ENCODE measurements at regions not wholly inside any gene's neighbourhood (a gene's known extent, or its start where the extent isn't known, plus 50 kb on each side); places are given as distances from the start of the nearest gene placed in this dataset.

- Histone ChIP-seq H4K91ac (replicated peaks; ENCODE audit: insufficient read length, low read length) (no peak overlapping the region), H3K4ac (replicated peaks; ENCODE audit: insufficient read length, low read depth, low read length) (no peak overlapping the region), H3K18ac (ENCODE audit: extremely low read depth, low read length) (no peak overlapping the region), H2AK5ac (ENCODE audit: low read depth, low read length) (no peak overlapping the region), H3K14ac (ENCODE audit: insufficient read length) (no peak overlapping the region), H2BK20ac (ENCODE audit: low read length) (no peak overlapping the region), H3K4me1 (replicated peaks in 1 of 4; ENCODE audit: control insufficient read depth in 3 of 4, insufficient read depth in 4 of 4, low read length in 3 of 4) (no peaks in the 10 kb centered on the region), H2BK5ac (ENCODE audit: low read depth, low read length) (no peak overlapping the region), H3K4me2 (ENCODE audit: insufficient read depth in 1 of 2, low read depth in 2 of 2, low read length in 2 of 2) (no peak overlapping the region), H3K23ac (ENCODE audit: insufficient read length) (no peak overlapping the region), H3K23me2 (ENCODE audit: low read depth, low read length) (no peaks in the 10 kb centered on the region), H3K9me3 (ENCODE audit: insufficient read depth in 2 of 2, low read depth in 1 of 2, low read length in 1 of 2) (no peaks in the 10 kb centered on the region), H2BK12ac (ENCODE audit: low read depth, low read length) (no peak overlapping the region), H2AFZ (ENCODE audit: low read length) (no peak overlapping the region; the same call in 1 of the 2 replicates), H4K20me1 (replicated peaks in 1 of 2; ENCODE audit: control insufficient read depth in 1 of 2, insufficient read depth in 2 of 2, low read length in 2 of 2) (no peaks in the 10 kb centered on the region), H3K79me1 (ENCODE audit: low read depth, low read length) (no peaks in the 10 kb centered on the region), H3K27ac (ENCODE audit: low read depth, low read length) (no peak overlapping the region), H4K8ac (ENCODE audit: extremely low read depth, insufficient read depth, low read length) (no peak overlapping the region), H2BK15ac (ENCODE audit: low read length) (no peak overlapping the region), H3K79me2 (ENCODE audit: control insufficient read depth in 1 of 2, insufficient read depth in 2 of 2, low read length in 2 of 2) (no peaks in the 10 kb centered on the region), H4K5ac (ENCODE audit: insufficient read length, low read depth, low read length) (no peak overlapping the region), H3K9ac (replicated peaks in 1 of 4; ENCODE audit: extremely low read depth in 1 of 4, low read depth in 3 of 4, low read length in 3 of 4) (no peak overlapping the region), H3K4me3 (ENCODE audit: extremely low read depth in 1 of 4, insufficient read depth in 2 of 4, low read depth in 3 of 4, low read length in 4 of 4) (no peak overlapping the region), H3K36me3 (ENCODE audit: control insufficient read depth in 2 of 4, insufficient read depth in 4 of 4, low read length in 3 of 4) (no peaks in the 10 kb centered on the region), H2BK120ac (replicated peaks; ENCODE audit: low read depth, low read length) (no peak overlapping the region), H3K27me3 (replicated peaks in 1 of 4; ENCODE audit: control insufficient read depth in 3 of 4, extremely low read depth in 1 of 4, insufficient read depth in 3 of 4, low read length in 3 of 4) (no peaks in the 10 kb centered on the region), H3K56ac (replicated peaks; ENCODE audit: insufficient read length, low read depth, low read length) (no peak overlapping the region)
- CTCF ChIA-PET (ENCODE audit: partially characterized antibody), result interaction anchor here (0.6 to 1.8 kb wide), 2 partner anchors 9 to 97 kb away, joined by 3 to 8 read pairs; no protein-coding TSS in a partner anchor
- 82% methylated on average over 5 of the region's 5 CpGs; no CpG with 5 or more reads in 1 of the 2 experiments for WGBS, 2 experiments (ENCODE audit: extremely low coverage in 1 of 2, insufficient coverage in 1 of 2, insufficient read length in 1 of 2, insufficient replicate concordance in 2 of 2, low coverage in 1 of 2, low lambda C conversion rate in 2 of 2, missing lambda C conversion rate in 1 of 2)
- FAIRE-seq (no peak), DNase-seq (ENCODE audit: low read depth in 1 of 2, low spot score in 2 of 2) (no peak)
- POLR2A ChIA-PET (ENCODE audit: partially characterized antibody), result no interaction called here
- no peak for TF ChIP-seq MAX (IDR thresholded peaks at IDR 0.05)
- TF ChIP-seq TAF1 (IDR thresholded peaks at IDR 0.05; ENCODE audit: low read depth, low read length), result no peak
- TF ChIP-seq CBX8 (IDR thresholded peaks at IDR 0.05; ENCODE audit: borderline replicate concordance, low read depth, low read length), result no peak
- no peak for TF ChIP-seq GABPA (IDR thresholded peaks at IDR 0.05; ENCODE audit: borderline replicate concordance, insufficient read depth, low read length)
- TF ChIP-seq GTF2F1 (IDR thresholded peaks at IDR 0.05; ENCODE audit: borderline replicate concordance, low read depth, low read length), result no peak
- TF ChIP-seq TEAD4 (IDR thresholded peaks at IDR 0.05; ENCODE audit: low read depth, low read length), result no peak
- TF ChIP-seq FOSL1 (IDR thresholded peaks at IDR 0.05; ENCODE audit: insufficient read depth, low read depth, low read length), result no peak
- TF ChIP-seq SAP30 (IDR thresholded peaks at IDR 0.05; ENCODE audit: insufficient read depth, insufficient replicate concordance, low read length), result no peak
- TF ChIP-seq BRCA1 (IDR thresholded peaks at IDR 0.05; ENCODE audit: low read depth, low read length), result no peak
- TF ChIP-seq EP300 (IDR thresholded peaks at IDR 0.05; ENCODE audit: borderline replicate concordance in 1 of 2, low read depth in 2 of 2, low read length in 2 of 2), result no peak
These were observed 601.7 kb upstream of the VRK2 start for GRCh38 chr2:57444752-57445430.

All from H1 (cell line).